Suppressor macrophage treated with lipopolysaccharide for 4 hours (primary cell): ENCODE measurements at regions not wholly inside any gene's neighbourhood (a gene's known extent, or its start where the extent isn't known, plus 50 kb on each side); places are given as distances from the start of the nearest gene placed in this dataset.
"Not testable (repeated sequence)": the region's sequence is repeated elsewhere in the genome, so short reads cannot be mapped to it uniquely, and the experiment has no call there.

Experiments used
- DNase-seq: peaks from one replicate; pipeline ENCODE4 v3.0.0-alpha.2; 2020

GRCh38 chr9:104195142-104195541 is 101.0 kb downstream of the SMC2 start:
- not testable (repeated sequence) for DNase-seq

- no peak for DNase-seq
Measured at GRCh38 chr9:104200456-104200994, 106.4 kb downstream of the SMC2 start.

- no peak for DNase-seq
Measured at GRCh38 chr9:104206766-104207165, 112.7 kb downstream of the SMC2 start.

- no peak for DNase-seq
Measured at GRCh38 chr9:104209387-104209786, 115.3 kb downstream of the SMC2 start.

GRCh38 chr9:104227108-104227507 is 133.0 kb downstream of the SMC2 start:
- no peak for DNase-seq

- no peak for DNase-seq
Measured at GRCh38 chr9:104232781-104233341, 138.8 kb downstream of the SMC2 start.

- no peak for DNase-seq
Measured at GRCh38 chr9:104233366-104233765, 139.3 kb downstream of the SMC2 start.

- DNase-seq = not testable (repeated sequence)
Measured at GRCh38 chr9:104234632-104235337, 140.7 kb downstream of the SMC2 start.

- not testable (repeated sequence) for DNase-seq
Measured at GRCh38 chr9:104235347-104236120, 141.4 kb downstream of the SMC2 start.

GRCh38 chr9:104238668-104239067 is 144.6 kb downstream of the SMC2 start:
- no peak for DNase-seq

- DNase-seq = no peak
Measured at GRCh38 chr9:104240890-104241289, 146.8 kb downstream of the SMC2 start.

GRCh38 chr9:104245925-104246324 is 151.8 kb downstream of the SMC2 start:
- DNase-seq = no peak

- no peak for DNase-seq
Measured at GRCh38 chr9:104247899-104248460, 153.9 kb downstream of the SMC2 start.

GRCh38 chr9:104256031-104256695 is 162.1 kb downstream of the SMC2 start:
- no peak for DNase-seq

GRCh38 chr9:104256696-104257062 is 162.6 kb downstream of the SMC2 start:
- DNase-seq = no peak

- no peak for DNase-seq
Measured at GRCh38 chr9:104258296-104259011, 164.3 kb downstream of the SMC2 start.

GRCh38 chr9:104260004-104260403 is 165.9 kb downstream of the SMC2 start:
- no peak for DNase-seq

GRCh38 chr9:104263942-104264341 is 169.8 kb downstream of the SMC2 start:
- DNase-seq = no peak

GRCh38 chr9:104264431-104264830 is 170.3 kb downstream of the SMC2 start:
- DNase-seq = no peak

GRCh38 chr9:104269374-104269773 is 175.3 kb downstream of the SMC2 start:
- DNase-seq = no peak

- DNase-seq = no peak
Measured at GRCh38 chr9:104269996-104270963, 176.2 kb downstream of the SMC2 start.
